Progenitor cell of endocrine pancreas (in vitro differentiated cells): ENCODE measurements at regions not wholly inside any gene's neighbourhood (a gene's known extent, or its start where the extent isn't known, plus 50 kb on each side); places are given as distances from the start of the nearest gene placed in this dataset.
"Not testable (repeated sequence)": the region's sequence is repeated elsewhere in the genome, so short reads cannot be mapped to it uniquely, and the experiment has no call there.

Source experiments
- DNase-seq: peaks from one replicate; pipeline ENCODE4 v3.0.0; 2021; ENCODE audit warnings: low spot score; ENCODE audit not compliant: unreplicated experiment
- H3K27ac Mint-ChIP-seq: 2 replicates; pipeline ENCODE4 v1.8.0; 2021; ENCODE audit warnings: mild to moderate bottlenecking, moderate library complexity, mixed read lengths
- H3K27me3 Mint-ChIP-seq: 2 replicates; pipeline ENCODE4 v1.8.0; 2021; ENCODE audit warnings: mixed read lengths
- H3K36me3 Mint-ChIP-seq: 2 replicates; pipeline ENCODE4 v1.8.0; 2022; ENCODE audit warnings: mixed read lengths; ENCODE audit not compliant: insufficient read depth
- H3K4me1 Mint-ChIP-seq: 2 replicates; pipeline ENCODE4 v1.8.0; 2021; ENCODE audit warnings: low read depth, mixed read lengths
- H3K4me3 Mint-ChIP-seq: 2 replicates; pipeline ENCODE4 v1.8.0; 2021; ENCODE audit warnings: low read depth, mild to moderate bottlenecking, moderate library complexity, mixed read lengths
- H3K9me3 Mint-ChIP-seq: 2 replicates; pipeline ENCODE4 v1.8.0; 2021; ENCODE audit warnings: low read depth, mixed read lengths
- TF ChIP-seq, protein P1 (sequence below): fragments of 200-600 bp; sonication (generic); IDR thresholded peaks from one replicate; pipeline ENCODE4 v1.5.0; 2021; ENCODE audit warnings: antibody characterized with exemption, mild to moderate bottlenecking; ENCODE audit not compliant: unreplicated experiment

DNA sequence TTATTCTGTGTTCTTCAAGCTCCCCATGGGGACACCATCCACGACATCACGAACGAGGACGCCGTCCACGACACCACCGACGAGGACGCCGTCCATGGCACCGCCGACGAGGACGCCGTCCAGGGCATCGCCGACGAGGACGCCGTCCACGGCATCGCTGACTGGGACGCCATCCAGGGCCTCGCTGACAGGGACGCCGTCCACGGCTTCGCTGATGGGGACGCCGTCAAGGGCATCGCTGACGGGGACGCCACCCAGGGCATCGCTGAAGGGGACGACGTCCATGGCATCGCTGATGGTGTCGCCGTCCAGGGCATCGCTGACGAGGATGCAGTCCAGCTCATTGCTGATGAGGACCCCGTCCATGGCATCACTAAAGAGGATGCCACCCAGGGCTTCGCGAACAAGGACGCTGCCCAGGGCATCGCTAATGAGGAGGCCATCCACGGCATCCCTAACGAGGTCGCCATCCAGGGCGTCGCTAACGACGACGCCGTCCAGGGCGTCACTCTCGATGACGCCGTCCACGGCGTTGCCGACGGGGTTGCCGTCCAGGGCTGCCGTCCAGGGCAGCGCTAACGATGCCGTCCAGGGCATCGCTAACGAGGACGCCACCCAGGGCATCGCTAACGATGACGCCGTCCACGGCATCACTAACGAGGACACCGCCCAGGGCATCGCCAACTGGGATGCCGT lies 949.2 kb downstream of the TUBA3C start:
- DNase-seq, result no peak
- H3K9me3 Mint-ChIP-seq, result peaks cover 6% of the 10 kb centered on the region
- H3K27me3 Mint-ChIP-seq, result no peaks in the 10 kb centered on the region
- no peaks in the 10 kb centered on the region for H3K4me1 Mint-ChIP-seq
- H3K27ac Mint-ChIP-seq, result no peak overlapping the region
- H3K4me3 Mint-ChIP-seq, result no peak overlapping the region
- TF ChIP-seq, protein P1, sequence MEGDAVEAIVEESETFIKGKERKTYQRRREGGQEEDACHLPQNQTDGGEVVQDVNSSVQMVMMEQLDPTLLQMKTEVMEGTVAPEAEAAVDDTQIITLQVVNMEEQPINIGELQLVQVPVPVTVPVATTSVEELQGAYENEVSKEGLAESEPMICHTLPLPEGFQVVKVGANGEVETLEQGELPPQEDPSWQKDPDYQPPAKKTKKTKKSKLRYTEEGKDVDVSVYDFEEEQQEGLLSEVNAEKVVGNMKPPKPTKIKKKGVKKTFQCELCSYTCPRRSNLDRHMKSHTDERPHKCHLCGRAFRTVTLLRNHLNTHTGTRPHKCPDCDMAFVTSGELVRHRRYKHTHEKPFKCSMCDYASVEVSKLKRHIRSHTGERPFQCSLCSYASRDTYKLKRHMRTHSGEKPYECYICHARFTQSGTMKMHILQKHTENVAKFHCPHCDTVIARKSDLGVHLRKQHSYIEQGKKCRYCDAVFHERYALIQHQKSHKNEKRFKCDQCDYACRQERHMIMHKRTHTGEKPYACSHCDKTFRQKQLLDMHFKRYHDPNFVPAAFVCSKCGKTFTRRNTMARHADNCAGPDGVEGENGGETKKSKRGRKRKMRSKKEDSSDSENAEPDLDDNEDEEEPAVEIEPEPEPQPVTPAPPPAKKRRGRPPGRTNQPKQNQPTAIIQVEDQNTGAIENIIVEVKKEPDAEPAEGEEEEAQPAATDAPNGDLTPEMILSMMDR, result no peak
- no peaks in the 10 kb centered on the region for H3K36me3 Mint-ChIP-seq

DNA sequence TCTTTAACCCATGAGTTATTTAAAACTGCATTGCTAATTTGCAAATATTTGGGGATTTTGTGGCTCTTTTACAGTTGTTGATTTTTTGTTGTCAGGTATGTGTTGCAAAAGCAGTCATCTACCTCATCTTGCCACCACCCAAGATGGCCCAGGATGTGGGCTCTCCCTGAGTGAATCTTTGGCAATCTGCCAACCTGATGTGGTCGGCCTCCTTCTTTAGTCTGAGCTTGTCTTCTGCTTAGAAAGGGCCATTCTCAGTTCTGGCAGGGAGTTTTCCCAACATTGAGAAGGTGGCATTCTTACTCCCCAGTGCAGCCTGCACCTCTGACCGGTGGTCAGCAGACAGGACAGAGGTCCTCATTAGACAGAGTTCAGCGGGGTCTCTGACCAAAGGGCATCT lies 957.2 kb downstream of the TUBA3C start:
- H3K36me3 Mint-ChIP-seq, H3K27ac Mint-ChIP-seq, H3K27me3 Mint-ChIP-seq, H3K4me1 Mint-ChIP-seq, H3K4me3 Mint-ChIP-seq, DNase-seq: not testable (repeated sequence)
- H3K9me3 Mint-ChIP-seq, result peaks cover 27% of the 10 kb centered on the region

DNA sequence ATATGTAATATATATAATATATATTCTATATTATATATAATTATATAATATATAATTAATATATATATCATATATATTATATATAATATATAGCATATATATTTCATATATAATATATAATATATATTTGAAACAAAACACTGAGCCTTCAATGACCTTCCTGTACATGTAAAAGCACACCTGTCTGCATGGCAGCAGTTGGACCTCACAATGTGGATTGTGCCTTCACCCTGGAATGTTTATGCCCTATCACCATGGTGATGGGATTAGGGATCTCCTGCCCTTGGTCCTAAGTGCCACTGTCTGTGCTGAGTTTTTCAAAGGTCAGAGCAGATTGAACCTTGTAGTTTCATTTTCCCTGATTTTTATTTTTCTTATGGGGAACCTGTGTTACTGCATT lies 966.9 kb downstream of the TUBA3C start:
- H3K36me3 Mint-ChIP-seq, H3K4me1 Mint-ChIP-seq, DNase-seq, H3K4me3 Mint-ChIP-seq, H3K27ac Mint-ChIP-seq, H3K27me3 Mint-ChIP-seq: not testable (repeated sequence)
- peaks cover 24% of the 10 kb centered on the region for H3K9me3 Mint-ChIP-seq

DNA sequence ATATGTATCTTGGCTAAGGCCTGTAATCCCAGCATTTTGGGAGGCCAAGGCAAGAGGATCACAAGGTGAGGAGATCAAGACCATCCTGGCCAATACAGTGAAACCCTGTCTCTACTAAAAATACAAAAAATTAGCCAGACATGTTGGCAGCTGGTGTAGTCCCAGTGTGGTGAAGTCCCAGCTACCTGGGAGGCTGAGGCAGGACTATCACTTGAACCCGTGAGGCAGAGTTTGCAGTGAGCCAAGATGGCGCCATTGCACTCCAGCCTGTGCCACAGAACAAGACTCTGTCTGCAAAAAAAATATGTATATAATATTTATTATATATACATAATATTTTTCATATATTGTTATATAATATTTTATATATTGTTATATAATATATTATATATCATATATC lies 968.1 kb downstream of the TUBA3C start:
- H3K27ac Mint-ChIP-seq, H3K4me3 Mint-ChIP-seq, H3K4me1 Mint-ChIP-seq, DNase-seq, H3K27me3 Mint-ChIP-seq, H3K36me3 Mint-ChIP-seq: not testable (repeated sequence)
- peaks cover 21% of the 10 kb centered on the region for H3K9me3 Mint-ChIP-seq

DNA sequence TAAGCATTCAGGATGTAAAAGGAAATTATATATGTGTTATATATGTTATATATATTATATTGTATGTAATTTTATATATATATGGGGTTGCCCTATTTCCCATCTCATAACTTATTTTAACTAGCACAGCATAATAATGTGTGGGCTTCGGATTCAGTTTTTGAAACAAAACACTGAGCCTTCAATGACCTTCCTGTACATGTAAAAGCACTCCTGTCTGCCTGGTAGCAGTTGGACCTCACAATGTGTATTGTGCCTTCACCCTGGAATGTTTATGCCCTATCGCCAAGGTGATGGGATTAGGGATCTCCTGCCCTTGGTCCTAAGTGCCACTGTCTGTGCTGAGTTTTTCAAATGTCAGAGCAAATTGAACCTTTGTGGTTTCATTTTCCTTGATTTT lies 968.8 kb downstream of the TUBA3C start:
- peaks cover 6% of the 10 kb centered on the region for H3K36me3 Mint-ChIP-seq
- H3K27me3 Mint-ChIP-seq, result no peaks in the 10 kb centered on the region
- H3K4me3 Mint-ChIP-seq, result no peak overlapping the region
- no peak overlapping the region for H3K27ac Mint-ChIP-seq
- H3K9me3 Mint-ChIP-seq, result peaks cover 22% of the 10 kb centered on the region
- no peak for DNase-seq
- TF ChIP-seq, protein P1, result no peak
- no peaks in the 10 kb centered on the region for H3K4me1 Mint-ChIP-seq

DNA sequence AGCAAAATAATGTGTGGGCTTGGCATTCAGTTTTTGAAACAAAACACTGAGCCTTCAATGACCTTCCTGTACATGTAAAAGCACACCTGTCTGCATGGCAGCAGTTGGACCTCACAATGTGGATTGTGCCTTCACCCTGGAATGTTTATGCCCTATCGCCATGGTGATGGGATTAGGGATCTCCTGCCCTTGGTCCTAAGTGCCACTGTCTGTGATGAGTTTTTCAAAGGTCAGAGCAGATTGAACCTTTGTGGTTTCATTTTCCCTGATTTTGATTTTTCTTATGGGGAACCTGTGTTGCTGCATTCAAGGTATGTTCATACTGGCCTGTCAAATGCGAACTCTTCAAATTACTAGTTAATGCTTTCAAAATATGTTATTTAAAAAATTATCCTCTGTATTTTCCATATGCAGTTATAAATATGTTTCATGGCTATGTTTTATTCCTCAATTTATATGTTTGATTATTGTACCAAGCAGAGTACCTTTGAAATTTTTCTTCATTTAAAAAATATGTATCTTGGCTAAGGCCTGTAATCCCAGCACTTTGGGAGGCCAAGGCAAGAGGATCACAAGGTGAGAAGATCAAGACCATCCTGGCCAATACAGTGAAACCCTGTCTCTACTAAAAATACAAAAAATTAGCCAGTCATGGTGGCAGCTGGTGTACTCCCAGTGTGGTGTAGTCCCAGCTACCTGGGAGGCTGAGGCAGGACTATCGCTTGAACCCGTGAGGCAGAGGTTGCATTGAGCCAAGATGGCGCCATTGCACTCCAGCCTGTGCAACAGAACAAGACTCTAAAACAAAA lies 969.7 kb downstream of the TUBA3C start:
- H3K27ac Mint-ChIP-seq, result peak overlapping the region; percentile 9
- peaks cover 20% of the 10 kb centered on the region for H3K9me3 Mint-ChIP-seq
- not testable (repeated sequence) for H3K36me3 Mint-ChIP-seq, H3K4me1 Mint-ChIP-seq, DNase-seq, H3K27me3 Mint-ChIP-seq, H3K4me3 Mint-ChIP-seq

DNA sequence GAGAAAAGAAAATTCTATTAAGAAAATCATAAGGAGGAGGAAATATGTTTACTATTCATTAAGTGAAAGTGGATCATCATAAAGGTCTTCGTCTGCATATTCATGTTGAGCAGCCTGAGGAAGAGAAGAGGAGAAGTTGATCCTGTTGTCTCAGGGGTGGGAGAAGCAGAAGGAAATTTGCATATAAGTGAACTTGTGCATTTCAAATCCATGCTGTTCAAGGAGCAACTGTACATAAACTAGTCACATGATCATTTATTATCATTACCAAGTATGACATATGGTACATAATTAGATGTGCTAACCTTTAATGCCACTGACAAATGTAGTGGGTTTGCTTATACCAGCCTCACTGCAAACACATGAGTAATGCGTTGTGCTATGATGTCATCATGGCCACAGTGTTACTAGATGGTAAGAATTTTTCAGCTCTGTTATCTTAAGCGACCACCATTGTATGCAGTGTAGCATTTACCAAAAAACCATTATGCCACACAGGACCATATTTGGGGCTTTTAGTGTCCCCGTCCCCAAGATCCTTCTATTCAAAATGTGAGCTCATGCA lies 976.9 kb downstream of the TUBA3C start:
- DNase-seq, H3K4me3 Mint-ChIP-seq, H3K27me3 Mint-ChIP-seq, H3K4me1 Mint-ChIP-seq, H3K36me3 Mint-ChIP-seq, H3K27ac Mint-ChIP-seq: not testable (repeated sequence)
- H3K9me3 Mint-ChIP-seq, result peaks cover 17% of the 10 kb centered on the region

DNA sequence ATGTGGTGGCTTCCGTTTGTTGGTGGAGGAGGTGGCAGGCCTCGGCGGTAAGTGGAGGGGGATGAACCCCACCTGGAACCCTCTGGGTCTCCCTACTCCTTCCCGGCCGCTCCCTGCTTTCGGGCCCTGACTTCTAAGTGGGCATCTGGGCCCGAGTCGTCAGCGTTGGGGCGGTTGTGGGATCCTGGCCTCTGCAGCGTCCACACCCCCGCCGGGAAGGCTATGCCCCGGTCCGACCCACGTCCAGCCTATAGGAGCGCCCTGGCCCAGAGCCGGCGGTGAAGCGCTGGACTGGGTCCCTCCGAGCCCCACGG lies 986.3 kb downstream of the TUBA3C start:
- not testable (repeated sequence) for H3K4me3 Mint-ChIP-seq, H3K36me3 Mint-ChIP-seq, H3K4me1 Mint-ChIP-seq, H3K27ac Mint-ChIP-seq, DNase-seq, H3K27me3 Mint-ChIP-seq
- peaks cover 21% of the 10 kb centered on the region for H3K9me3 Mint-ChIP-seq

DNA sequence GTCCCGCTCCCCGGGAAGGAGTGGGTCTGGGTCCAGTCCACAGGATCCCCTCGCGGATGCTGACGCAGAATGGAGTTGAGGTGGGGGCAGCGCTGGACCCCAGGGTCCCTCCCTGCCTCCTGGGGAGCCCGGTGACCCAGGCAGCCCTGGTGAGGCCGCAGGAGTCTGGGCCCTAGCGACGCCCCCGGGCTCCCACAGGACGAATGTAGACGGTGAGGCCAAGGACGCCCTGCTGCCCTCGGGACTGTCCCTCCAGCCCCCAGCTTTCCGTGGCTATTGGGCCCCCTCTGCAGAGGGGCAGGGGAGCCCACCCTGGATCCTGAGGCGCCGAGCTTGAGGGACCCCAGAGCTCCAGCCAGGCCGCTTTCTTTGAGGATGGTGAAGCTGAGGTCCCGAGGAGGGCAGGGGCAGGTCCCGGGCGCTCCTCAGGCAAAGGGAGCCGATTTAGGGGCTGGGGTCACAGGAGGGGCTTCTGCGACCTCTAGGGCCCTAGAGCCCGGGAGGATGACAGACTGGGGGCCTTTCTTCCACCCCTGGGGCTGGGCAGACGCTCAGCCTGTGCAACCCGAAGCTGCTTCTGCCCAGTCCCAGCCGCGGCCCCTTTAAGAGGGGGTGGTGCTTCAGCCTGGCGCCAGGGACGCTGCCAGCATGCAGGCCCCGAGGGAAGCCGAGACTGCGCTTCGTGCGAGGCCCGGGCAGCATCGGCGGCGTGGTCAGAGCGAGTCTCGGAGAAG lies 986.8 kb downstream of the TUBA3C start:
- not testable (repeated sequence) for DNase-seq, H3K36me3 Mint-ChIP-seq, H3K27me3 Mint-ChIP-seq, H3K4me3 Mint-ChIP-seq, H3K27ac Mint-ChIP-seq, H3K4me1 Mint-ChIP-seq
- peaks cover 17% of the 10 kb centered on the region for H3K9me3 Mint-ChIP-seq

DNA sequence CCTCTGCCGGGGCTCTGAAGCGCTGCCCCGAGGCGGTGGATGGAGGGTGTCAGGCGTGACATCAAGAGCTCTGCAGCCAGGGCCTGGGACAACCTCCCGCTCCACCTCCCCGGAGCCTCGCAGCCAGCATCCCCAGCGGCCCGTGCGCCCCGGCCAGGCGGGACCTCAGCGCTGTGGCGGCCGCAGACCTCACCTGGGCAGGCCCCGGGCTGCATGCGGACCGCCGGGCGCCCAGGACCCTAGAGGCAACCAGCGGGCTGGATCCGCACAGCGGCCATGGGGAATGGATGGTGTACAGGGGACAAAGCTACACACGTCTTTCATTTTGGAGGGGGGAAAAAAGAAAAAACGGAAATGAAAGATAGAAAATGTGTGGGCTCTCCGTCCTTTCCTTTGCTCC lies 987.5 kb downstream of the TUBA3C start:
- not testable (repeated sequence) for DNase-seq, H3K27ac Mint-ChIP-seq, H3K4me1 Mint-ChIP-seq, H3K4me3 Mint-ChIP-seq, H3K27me3 Mint-ChIP-seq, H3K36me3 Mint-ChIP-seq
- H3K9me3 Mint-ChIP-seq, result peaks cover 17% of the 10 kb centered on the region
